Peyer's patch (tissue), 4 donors: ENCODE measurements at regions not wholly inside any gene's neighbourhood (a gene's known extent, or its start where the extent isn't known, plus 50 kb on each side); places are given as distances from the start of the nearest gene placed in this dataset.
A peak's percentile ranks its signal among the peaks of the same experiment; 100 is the strongest.

Experiments
- DNase-seq, 3 donors: peaks; one replicate each; pipeline ENCODE4 v3.0.0-alpha.2; 2017 to 2019
- H3K27ac ChIP-seq, 4 donors: fragments of 200-600 bp; sonication (generic); one replicate each; pipeline ENCODE4 v1.5.1; 2016 to 2019
- H3K27me3 ChIP-seq, 2 donors: fragments of 200-600 bp; sonication (generic); one replicate each; pipeline ENCODE4 v1.5.1; 2019
- H3K36me3 ChIP-seq, 3 donors: fragments of 200-600 bp; sonication (generic); one replicate each; pipeline ENCODE4 v1.5.1; 2016 to 2019
- H3K4me1 ChIP-seq, 4 donors: fragments of 200-600 bp; sonication (generic); one replicate each; pipeline ENCODE4 v1.5.1; 2016 to 2019
- H3K4me3 ChIP-seq, 4 donors: fragments of 200-600 bp; sonication (generic); 1 replicate in 3 of 4; 2 replicates in 1 of 4; pipeline ENCODE4 v1.5.1; 2016 to 2019; ENCODE audit warnings: mild to moderate bottlenecking in 1 of 4
- H3K9me3 ChIP-seq, 4 donors: fragments of 200-600 bp; sonication (generic); one replicate each; pipeline ENCODE4 v1.5.1; 2016 to 2019; ENCODE audit warnings: mild to moderate bottlenecking in 1 of 4
- POLR2A ChIP-seq, 2 donors: fragments of 450-650 bp; IDR thresholded peaks; one replicate each; pipeline ENCODE4 v1.5.1; 2017; ENCODE audit warnings: antibody characterized with exemption in 2 of 2, mild to moderate bottlenecking in 2 of 2, moderate library complexity in 2 of 2
- TF ChIP-seq, protein P1 (sequence below), 6 experiments: fragments of 450-650 bp in 4 of 6; fragments of 200-600 bp in 2 of 6; sonication (generic) in 1 of 6; IDR thresholded peaks; one replicate each; pipeline ENCODE4 v1.5.1; 2017 to 2019; ENCODE audit warnings: antibody characterized with exemption in 6 of 6, mild to moderate bottlenecking in 3 of 6, moderate library complexity in 1 of 6

DNA sequence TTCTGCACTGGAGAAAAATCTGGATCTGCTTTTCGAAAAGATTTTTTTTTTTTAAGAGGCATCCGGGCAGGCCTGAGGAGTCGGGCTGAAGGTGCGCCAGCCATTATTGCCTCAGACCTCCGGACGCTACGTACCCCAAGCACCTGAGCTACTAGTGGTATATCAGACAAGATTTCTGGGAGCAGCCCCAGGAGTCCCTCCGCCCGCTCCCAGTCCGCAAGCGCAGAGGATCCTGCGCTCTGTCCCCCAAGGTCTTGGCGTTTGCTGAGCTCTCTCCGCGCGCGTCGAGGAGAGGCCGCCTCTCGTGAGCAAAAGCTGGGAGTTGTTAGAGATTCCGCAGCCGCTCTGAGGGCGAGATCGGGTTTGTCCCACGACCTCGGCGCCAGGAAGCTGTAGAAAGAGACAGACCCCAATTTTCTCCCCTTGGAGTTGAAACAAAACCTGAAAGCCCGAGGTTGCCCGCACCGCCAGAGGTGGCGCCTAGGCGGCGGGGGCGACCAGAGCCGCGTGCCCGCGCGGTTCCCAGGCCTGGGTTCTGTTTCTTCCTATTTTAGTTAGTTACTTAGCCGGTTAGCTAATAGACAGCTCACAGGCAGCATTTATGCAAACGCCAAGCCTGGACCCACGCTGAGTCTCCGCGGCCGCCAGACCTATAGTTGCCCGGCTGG is 72.5 kb upstream of the POLG start:
- H3K4me1 ChIP-seq = peaks cover 0 to 43% (median 12%) of the 10 kb centered on the region in 4 donors
- H3K4me3 ChIP-seq = peak overlapping the region in 2 of 4 donors; percentile 9 to 19
- no peak for DNase-seq
- H3K9me3 ChIP-seq = no peaks in the 10 kb centered on the region
- H3K36me3 ChIP-seq = no peaks in the 10 kb centered on the region
- no peak overlapping the region for H3K27ac ChIP-seq
- H3K27me3 ChIP-seq = peaks cover 0 to 76% of the 10 kb centered on the region in 2 donors
- TF ChIP-seq POLR2A (IDR thresholded peaks at IDR 0.05) = no peak
- TF ChIP-seq, protein P1, sequence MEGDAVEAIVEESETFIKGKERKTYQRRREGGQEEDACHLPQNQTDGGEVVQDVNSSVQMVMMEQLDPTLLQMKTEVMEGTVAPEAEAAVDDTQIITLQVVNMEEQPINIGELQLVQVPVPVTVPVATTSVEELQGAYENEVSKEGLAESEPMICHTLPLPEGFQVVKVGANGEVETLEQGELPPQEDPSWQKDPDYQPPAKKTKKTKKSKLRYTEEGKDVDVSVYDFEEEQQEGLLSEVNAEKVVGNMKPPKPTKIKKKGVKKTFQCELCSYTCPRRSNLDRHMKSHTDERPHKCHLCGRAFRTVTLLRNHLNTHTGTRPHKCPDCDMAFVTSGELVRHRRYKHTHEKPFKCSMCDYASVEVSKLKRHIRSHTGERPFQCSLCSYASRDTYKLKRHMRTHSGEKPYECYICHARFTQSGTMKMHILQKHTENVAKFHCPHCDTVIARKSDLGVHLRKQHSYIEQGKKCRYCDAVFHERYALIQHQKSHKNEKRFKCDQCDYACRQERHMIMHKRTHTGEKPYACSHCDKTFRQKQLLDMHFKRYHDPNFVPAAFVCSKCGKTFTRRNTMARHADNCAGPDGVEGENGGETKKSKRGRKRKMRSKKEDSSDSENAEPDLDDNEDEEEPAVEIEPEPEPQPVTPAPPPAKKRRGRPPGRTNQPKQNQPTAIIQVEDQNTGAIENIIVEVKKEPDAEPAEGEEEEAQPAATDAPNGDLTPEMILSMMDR (IDR thresholded peaks at IDR 0.05) = no peak

DNA sequence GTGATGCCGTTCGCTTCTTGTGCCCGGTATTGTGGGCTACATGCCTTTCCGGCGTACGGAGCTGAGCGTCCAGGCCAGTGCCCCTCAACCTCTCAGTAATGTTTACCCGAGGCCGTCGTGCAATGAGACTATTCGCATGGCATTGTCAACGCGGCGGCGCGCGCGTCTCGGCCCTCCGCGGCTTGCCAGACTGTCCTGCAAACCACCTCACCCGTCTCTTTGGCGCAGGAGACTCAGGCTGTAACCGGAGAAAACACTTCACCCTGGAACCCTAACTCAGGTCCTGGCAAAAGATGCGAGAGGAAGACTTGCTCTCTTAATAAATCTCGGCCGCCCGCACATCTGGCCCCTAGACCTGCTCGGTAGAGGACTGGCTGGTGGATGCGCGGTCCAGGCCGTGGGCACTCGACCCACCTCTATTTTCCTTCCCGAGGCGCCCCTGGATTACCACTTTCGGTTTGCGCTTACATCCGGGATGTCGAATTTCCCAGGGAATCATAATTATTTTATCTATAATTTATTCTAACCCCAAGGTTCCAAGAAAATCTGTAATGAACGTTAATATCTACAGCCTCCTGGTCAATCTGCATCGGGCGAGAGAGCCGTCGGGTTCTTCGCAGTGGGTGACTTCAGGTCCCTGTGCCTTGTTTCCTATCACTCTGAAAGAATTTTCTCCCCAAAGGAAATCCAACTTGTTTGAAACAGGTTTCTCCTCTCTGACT is 71.8 kb upstream of the POLG start:
- no peaks in the 10 kb centered on the region for H3K36me3 ChIP-seq
- no peaks in the 10 kb centered on the region for H3K9me3 ChIP-seq
- peak overlapping the region in 2 of 4 donors; percentile 3 to 16 for H3K4me3 ChIP-seq
- no peak overlapping the region for H3K27ac ChIP-seq
- DNase-seq = no peak
- no peak for TF ChIP-seq POLR2A (IDR thresholded peaks at IDR 0.05)
- TF ChIP-seq, protein P1 (IDR thresholded peaks at IDR 0.05) = no peak
- H3K27me3 ChIP-seq = peaks cover 0 to 74% of the 10 kb centered on the region in 2 donors
- H3K4me1 ChIP-seq = peaks cover 0 to 39% (median 10%) of the 10 kb centered on the region in 4 donors

DNA sequence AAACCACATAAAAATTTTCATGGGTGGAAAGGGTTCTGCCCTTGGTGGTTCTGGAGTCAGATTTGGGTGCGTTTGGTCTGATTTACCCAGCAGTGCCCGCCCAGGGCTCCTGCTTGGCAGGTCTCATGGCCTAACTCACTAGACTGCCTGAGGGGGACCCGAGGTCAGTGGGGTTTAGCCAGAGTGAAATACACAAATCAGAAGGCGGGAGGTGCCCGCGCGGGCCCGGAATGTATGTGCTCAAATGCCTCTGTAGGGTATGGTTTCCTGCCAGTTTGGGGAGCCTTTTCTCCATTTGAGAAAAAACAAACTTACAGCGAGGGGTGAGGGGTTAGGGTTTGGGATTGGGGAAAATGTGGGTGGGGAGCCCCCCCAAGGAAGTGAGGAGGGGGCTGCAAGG is 70.9 kb upstream of the POLG start:
- H3K27ac ChIP-seq = no peak overlapping the region
- H3K27me3 ChIP-seq = peaks cover 0 to 68% of the 10 kb centered on the region in 2 donors
- H3K4me1 ChIP-seq = peaks cover 0 to 36% (median 8%) of the 10 kb centered on the region in 4 donors
- no peak overlapping the region for H3K4me3 ChIP-seq
- H3K9me3 ChIP-seq = no peaks in the 10 kb centered on the region
- no peaks in the 10 kb centered on the region for H3K36me3 ChIP-seq
- DNase-seq = no peak
- no peak for TF ChIP-seq POLR2A (IDR thresholded peaks at IDR 0.05)
- TF ChIP-seq, protein P1 (IDR thresholded peaks at IDR 0.05) = no peak

DNA sequence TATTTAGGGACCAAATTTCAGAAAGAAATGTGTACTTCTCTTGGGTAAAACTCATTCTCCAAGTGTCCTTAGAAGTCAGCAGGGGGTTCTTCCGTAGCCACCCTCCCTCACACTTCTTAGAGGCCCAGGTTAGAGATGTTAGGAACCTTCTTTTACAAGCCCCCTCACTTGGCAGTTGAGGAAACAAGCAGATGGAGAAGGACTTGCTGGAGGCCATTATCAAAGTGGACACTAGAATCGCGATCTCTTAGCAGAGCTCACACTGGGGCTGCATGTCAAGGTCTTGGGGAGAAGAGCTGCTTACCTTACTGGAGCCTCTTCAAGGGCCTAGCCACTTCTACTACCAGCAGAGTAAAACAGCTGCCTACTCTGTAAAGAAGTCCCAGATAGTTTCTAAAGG is 69.4 kb upstream of the POLG start:
- TF ChIP-seq, protein P1 (IDR thresholded peaks at IDR 0.05) = no peak
- no peak for TF ChIP-seq POLR2A (IDR thresholded peaks at IDR 0.05)
- peaks cover 0 to 44% (median 15%) of the 10 kb centered on the region in 4 donors for H3K4me1 ChIP-seq
- peaks cover 0 to 67% of the 10 kb centered on the region in 2 donors for H3K27me3 ChIP-seq
- no peak overlapping the region for H3K4me3 ChIP-seq
- no peaks in the 10 kb centered on the region for H3K9me3 ChIP-seq
- no peak for DNase-seq
- no peak overlapping the region for H3K27ac ChIP-seq
- no peaks in the 10 kb centered on the region for H3K36me3 ChIP-seq

DNA sequence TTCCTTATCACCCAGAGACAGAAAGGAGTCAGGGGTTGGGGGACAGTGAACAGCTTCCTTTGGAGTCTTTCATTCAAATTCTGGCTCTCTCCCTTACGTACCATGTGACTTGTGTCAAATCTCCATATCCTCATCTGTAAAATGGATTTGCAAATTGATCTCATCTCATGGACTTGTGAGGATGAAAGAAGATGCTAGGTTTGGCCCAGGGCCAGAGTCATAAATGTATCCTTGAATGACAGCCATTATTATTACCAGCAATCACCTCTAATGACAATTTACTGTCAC is 67.8 kb upstream of the POLG start:
- H3K4me1 ChIP-seq = peaks cover 0 to 31% (median 10%) of the 10 kb centered on the region in 4 donors
- no peaks in the 10 kb centered on the region for H3K36me3 ChIP-seq
- no peaks in the 10 kb centered on the region for H3K9me3 ChIP-seq
- peaks cover 0 to 57% of the 10 kb centered on the region in 2 donors for H3K27me3 ChIP-seq
- no peak overlapping the region for H3K4me3 ChIP-seq
- no peak overlapping the region for H3K27ac ChIP-seq
- DNase-seq = no peak
- TF ChIP-seq POLR2A (IDR thresholded peaks at IDR 0.05) = no peak
- TF ChIP-seq, protein P1 (IDR thresholded peaks at IDR 0.05) = no peak
